Retinal pigment epithelial cell (primary cell): ENCODE measurements at regions not wholly inside any gene's neighbourhood (a gene's known extent, or its start where the extent isn't known, plus 50 kb on each side); places are given as distances from the start of the nearest gene placed in this dataset.

Experiments used
- DNase-seq: peaks from one replicate; pipeline ENCODE4 v3.0.0-alpha.2; 2010; ENCODE audit warnings: low read depth
- H3K4me3 ChIP-seq: 2 replicates; pipeline ENCODE4 v1.5.1; 2011; ENCODE audit warnings: mild to moderate bottlenecking, low read length, control low read depth, moderate library complexity
- CTCF ChIP-seq: conservative IDR thresholded peaks from 2 replicates; pipeline ENCODE4 v1.5.1; 2011; ENCODE audit warnings: low read depth, low read length, control low read depth, inconsistent platforms

GRCh38 chr1:209311770-209312169 is 271.7 kb upstream of the CAMK1G start:
- no peak for DNase-seq
- no peak for TF ChIP-seq CTCF
- no peak overlapping the region for H3K4me3 ChIP-seq

GRCh38 chr1:209316929-209317328 is 266.6 kb upstream of the CAMK1G start:
- H3K4me3 ChIP-seq, result no peak overlapping the region
- DNase-seq, result no peak
- no peak for TF ChIP-seq CTCF

- TF ChIP-seq CTCF, result no peak
- no peak overlapping the region for H3K4me3 ChIP-seq
- DNase-seq, result no peak
These were observed 265.1 kb upstream of the CAMK1G start for GRCh38 chr1:209318181-209319056.

- DNase-seq, result no peak
- TF ChIP-seq CTCF, result no peak
- no peak overlapping the region for H3K4me3 ChIP-seq
These were observed 264.5 kb upstream of the CAMK1G start for GRCh38 chr1:209319057-209319432.

- no peak overlapping the region for H3K4me3 ChIP-seq
- TF ChIP-seq CTCF, result no peak
- no peak for DNase-seq
These were observed 264.0 kb upstream of the CAMK1G start for GRCh38 chr1:209319549-209319948.

GRCh38 chr1:209323743-209324142 is 259.8 kb upstream of the CAMK1G start:
- no peak for TF ChIP-seq CTCF
- H3K4me3 ChIP-seq, result no peak overlapping the region
- no peak for DNase-seq
